H9 (cell line): ENCODE measurements at regions not wholly inside any gene's neighbourhood (a gene's known extent, or its start where the extent isn't known, plus 50 kb on each side); places are given as distances from the start of the nearest gene placed in this dataset.

Source experiments
- DNase-seq: peaks from one replicate; pipeline ENCODE4 v3.0.0-alpha.2; 2017
- H2AFZ ChIP-seq: one replicate; pipeline ENCODE4 v1.6.1; 2013; ENCODE audit warnings: mild to moderate bottlenecking, low read length, control low read depth, moderate library complexity
- H2AK5ac ChIP-seq: 2 replicates; pipeline ENCODE4 v1.6.1; 2013; ENCODE audit warnings: low read length, control low read depth, mixed read lengths; ENCODE audit not compliant: insufficient read length
- H2BK120ac ChIP-seq: one replicate; pipeline ENCODE4 v1.6.1; 2013; ENCODE audit warnings: low read depth, mild to moderate bottlenecking, low read length, control low read depth, inconsistent platforms; ENCODE audit not compliant: poor library complexity, severe bottlenecking
- H2BK12ac ChIP-seq: 2 replicates; pipeline ENCODE4 v1.6.1; 2013; ENCODE audit warnings: low read length, control low read depth, mixed read lengths, low read depth; ENCODE audit not compliant: insufficient read length
- H2BK15ac ChIP-seq: 2 replicates; pipeline ENCODE4 v1.6.1; 2013; ENCODE audit warnings: low read depth, low read length, control low read depth
- H2BK20ac ChIP-seq: one replicate; pipeline ENCODE4 v1.6.1; 2013; ENCODE audit warnings: low read depth, mild to moderate bottlenecking, low read length, control low read depth, inconsistent platforms; ENCODE audit not compliant: poor library complexity, severe bottlenecking
- H2BK5ac ChIP-seq: 2 replicates; pipeline ENCODE4 v1.6.1; 2013; ENCODE audit warnings: low read length, control low read depth, mixed read lengths; ENCODE audit not compliant: insufficient read length
- H3K14ac ChIP-seq: 2 replicates; pipeline ENCODE4 v1.6.1; 2013; ENCODE audit warnings: low read length, control low read depth; ENCODE audit not compliant: insufficient read depth
- H3K18ac ChIP-seq: 2 replicates; pipeline ENCODE4 v1.6.1; 2013; ENCODE audit warnings: low read depth, mild to moderate bottlenecking, mixed read lengths, low read length, control low read depth; ENCODE audit not compliant: insufficient read length
- H3K23ac ChIP-seq: 2 replicates; pipeline ENCODE4 v1.6.1; 2013; ENCODE audit warnings: low read length, control low read depth, mixed read lengths, low read depth; ENCODE audit not compliant: insufficient read length
- H3K23me2 ChIP-seq: 2 replicates; pipeline ENCODE4 v1.6.1; 2013; ENCODE audit warnings: low read depth, mild to moderate bottlenecking, mixed read lengths, low read length, control low read depth; ENCODE audit not compliant: insufficient read length, poor library complexity, severe bottlenecking
- H3K27ac ChIP-seq: 2 replicates; pipeline ENCODE4 v1.5.1; 2013; ENCODE audit warnings: low read length, control low read depth, mixed read lengths, low read depth; ENCODE audit not compliant: insufficient read length
- H3K27me3 ChIP-seq: 2 replicates; pipeline ENCODE4 v1.6.1; 2013; ENCODE audit warnings: low read length, control low read depth, inconsistent platforms; ENCODE audit not compliant: insufficient read depth
- H3K4ac ChIP-seq: 2 replicates; pipeline ENCODE4 v1.6.1; 2013; ENCODE audit warnings: low read depth, mild to moderate bottlenecking, control low read depth, inconsistent platforms, low read length, moderate library complexity
- H3K4me1 ChIP-seq: 2 replicates; pipeline ENCODE4 v1.6.1; 2013; ENCODE audit warnings: low read length, control low read depth, inconsistent platforms; ENCODE audit not compliant: insufficient read depth
- H3K4me2 ChIP-seq: 2 replicates; pipeline ENCODE4 v1.6.1; 2013; ENCODE audit warnings: low read length, control low read depth, mixed read lengths; ENCODE audit not compliant: insufficient read length, insufficient read depth
- H3K56ac ChIP-seq: 2 replicates; pipeline ENCODE4 v1.6.1; 2013; ENCODE audit warnings: low read depth, mild to moderate bottlenecking, mixed read lengths, low read length, control low read depth; ENCODE audit not compliant: insufficient read length
- H3K79me1 ChIP-seq: 2 replicates; pipeline ENCODE4 v1.6.1; 2013; ENCODE audit warnings: low read depth, mild to moderate bottlenecking, moderate library complexity, low read length, control low read depth, inconsistent platforms; ENCODE audit not compliant: insufficient read depth, poor library complexity, severe bottlenecking
- H3K79me2 ChIP-seq: 2 replicates; pipeline ENCODE4 v1.6.1; 2013; ENCODE audit warnings: low read length, control low read depth, inconsistent platforms; ENCODE audit not compliant: insufficient read depth
- H3K9ac ChIP-seq: 2 replicates; pipeline ENCODE4 v1.6.1; 2013; ENCODE audit warnings: low read length, control low read depth, mixed read lengths; ENCODE audit not compliant: insufficient read length; ENCODE audit errors: extremely low read depth
- H3K9me3 ChIP-seq: one replicate; pipeline ENCODE4 v1.6.1; 2013; ENCODE audit warnings: low read depth, low read length, inconsistent platforms; ENCODE audit not compliant: control insufficient read depth
- H3T11ph ChIP-seq: one replicate; pipeline ENCODE4 v1.6.1; 2013; ENCODE audit warnings: mild to moderate bottlenecking, low read length, control low read depth, inconsistent platforms
- H4K20me1 ChIP-seq: one replicate; pipeline ENCODE4 v1.6.1; 2013; ENCODE audit not compliant: control insufficient read depth, insufficient read length, insufficient read depth
- H4K5ac ChIP-seq: 2 replicates; pipeline ENCODE4 v1.6.1; 2013; ENCODE audit warnings: low read depth, mild to moderate bottlenecking, mixed read lengths, low read length, control low read depth; ENCODE audit not compliant: insufficient read length
- H4K8ac ChIP-seq: replicated peaks from 2 replicates; pipeline ENCODE4 v1.6.1; 2013; ENCODE audit warnings: low read length, control low read depth, mixed read lengths, low read depth; ENCODE audit not compliant: insufficient read length
- H4K91ac ChIP-seq: 2 replicates; pipeline ENCODE4 v1.6.1; 2013; ENCODE audit warnings: low read depth, mild to moderate bottlenecking, moderate library complexity, mixed read lengths, low read length, control low read depth; ENCODE audit not compliant: insufficient read length
- H3K27ac Mint-ChIP-seq, 3 experiments: 2 replicates in 2 of 3; 3 replicates in 1 of 3; pipeline ENCODE4 v1.8.0; 2020 to 2021; ENCODE audit warnings: mixed read lengths in 3 of 3, mild to moderate bottlenecking in 1 of 3, moderate library complexity in 1 of 3
- H3K27me3 Mint-ChIP-seq: 2 replicates; pipeline ENCODE4 v1.8.0; 2021; ENCODE audit warnings: low read depth, mild to moderate bottlenecking, moderate library complexity, mixed read lengths
- H3K36me3 Mint-ChIP-seq, 3 experiments: 2 replicates in 2 of 3; 3 replicates in 1 of 3; pipeline ENCODE4 v1.8.0; 2020 to 2021; ENCODE audit warnings: low read depth in 3 of 3, mixed read lengths in 3 of 3; ENCODE audit not compliant: insufficient read depth in 1 of 3
- H3K4me1 Mint-ChIP-seq, 2 experiments: 2 replicates each; pipeline ENCODE4 v1.8.0; 2020; ENCODE audit warnings: mixed read lengths in 2 of 2
- H3K4me3 Mint-ChIP-seq, 2 experiments: 2 replicates in 1 of 2; 3 replicates in 1 of 2; pipeline ENCODE4 v1.8.0; 2020 to 2021; ENCODE audit warnings: mild to moderate bottlenecking in 2 of 2, mixed read lengths in 2 of 2, moderate library complexity in 1 of 2
- H3K9me3 Mint-ChIP-seq, 2 experiments: 2 replicates in 1 of 2; 3 replicates in 1 of 2; pipeline ENCODE4 v1.8.0; 2020; ENCODE audit warnings: mild to moderate bottlenecking in 2 of 2, mixed read lengths in 2 of 2, moderate library complexity in 1 of 2
- CTCF ChIP-seq: fragments of 200-600 bp; sonication (generic); conservative IDR thresholded peaks from 3 replicates; pipeline ENCODE4 v1.8.0; 2021; ENCODE audit warnings: antibody characterized with exemption, mild to moderate bottlenecking
- WGBS: extraction: QIAGEN DNeasy Blood & Tissue Kit; methylation state at CpG from one replicate; pipeline ENCODE4 v1.1.7; 2013; ENCODE audit warnings: missing lambda C conversion rate, low lambda C conversion rate, mixed read lengths; ENCODE audit not compliant: insufficient read length; ENCODE audit errors: extremely low coverage; 5-methylcytosine and 5-hydroxymethylcytosine counted together

GRCh38 chr7:8356071-8356470, 77.3 kb upstream of the NXPH1 start:
- H3K56ac ChIP-seq, result no peak overlapping the region
- no peak overlapping the region for H3K9ac ChIP-seq
- H2BK12ac ChIP-seq, result no peak overlapping the region
- H3K27ac ChIP-seq, result no peak overlapping the region
- no peaks in the 10 kb centered on the region for H4K20me1 ChIP-seq
- no peak overlapping the region for H2AFZ ChIP-seq
- H3K23me2 ChIP-seq, result no peaks in the 10 kb centered on the region
- H3K27me3 ChIP-seq, result no peaks in the 10 kb centered on the region
- no peak overlapping the region for H2BK15ac ChIP-seq
- H3K9me3 ChIP-seq, result no peaks in the 10 kb centered on the region
- H3K79me2 ChIP-seq, result no peaks in the 10 kb centered on the region
- no peaks in the 10 kb centered on the region for H3K79me1 ChIP-seq
- no peak overlapping the region for H4K91ac ChIP-seq
- Mint-ChIP-seq H3K4me1 (peaks cover 21 to 33% of the 10 kb centered on the region in 2 experiments), H3K36me3 (peaks cover 6 to 40% (median 18%) of the 10 kb centered on the region in 3 experiments), H3K27me3 (no peaks in the 10 kb centered on the region), H3K27ac (no peak overlapping the region), H3K4me3 (no peak overlapping the region), H3K9me3 (peaks cover 15 to 27% of the 10 kb centered on the region in 2 experiments)
- TF ChIP-seq CTCF, result no peak
- no peak overlapping the region for H2BK5ac ChIP-seq
- H2BK120ac ChIP-seq, result no peak overlapping the region
- no peak overlapping the region for H2AK5ac ChIP-seq
- H3K18ac ChIP-seq, result no peak overlapping the region
- no peak overlapping the region for H4K5ac ChIP-seq
- no peak for DNase-seq
- no peak overlapping the region for H3K4me2 ChIP-seq
- no peak overlapping the region for H4K8ac ChIP-seq
- no peak overlapping the region for H2BK20ac ChIP-seq
- H3K4ac ChIP-seq, result no peak overlapping the region
- H3K23ac ChIP-seq, result no peak overlapping the region
- WGBS, result no CpG with 5 or more reads among the region's 3 CpGs
- no peak overlapping the region for H3T11ph ChIP-seq
- peaks cover 5% of the 10 kb centered on the region for H3K4me1 ChIP-seq
- H3K14ac ChIP-seq, result no peak overlapping the region
